HCT116 (cell line): ENCODE measurements at regions not wholly inside any gene's neighbourhood (a gene's known extent, or its start where the extent isn't known, plus 50 kb on each side); places are given as distances from the start of the nearest gene placed in this dataset.

Experiments
- ATAC-seq: fragments of 200-7000 bp; cut with Tn5 transposase; 2 replicates; pipeline ENCODE4 v1.9.1; 2020; ENCODE audit warnings: mild to moderate bottlenecking, moderate library complexity
- BruUV-seq: library from RNA; stranded (reverse); fragments of 400-500 nt; replicated peaks from 2 replicates; lab custom pipeline; 2021; lab: Mats Ljungman, UMichigan
- CTCF ChIA-PET: fragments of 300-600 bp; sonication (Branson Sonifier 250); formaldehyde crosslinking; loops from one replicate; lab custom pipeline; 2021; ENCODE audit warnings: antibody characterized with exemption; lab: Charles Lee
- POLR2A ChIA-PET: fragments of 300-600, 350-600 bp; sonication (Branson Sonifier 250); formaldehyde crosslinking; loops from one replicate; lab custom pipeline; 2021; ENCODE audit warnings: antibody characterized with exemption; lab: Charles Lee
- RAD21 ChIA-PET, 2 experiments: fragments of 300-600 bp; sonication (Branson Sonifier 250); formaldehyde crosslinking; loops; one replicate each; lab custom pipeline; 2023; ENCODE audit warnings: low total read pairs in 2 of 2; ENCODE audit not compliant: uncharacterized antibody in 2 of 2, unreplicated experiment in 2 of 2, low non-redundant PET in 1 of 2; lab: Charles Lee
- DNase-seq: peaks from one replicate; pipeline ENCODE4 v3.0.0-alpha.2; 2010; ENCODE audit warnings: low read depth, low spot score
- H2AFZ ChIP-seq: fragments of 200-600 bp; shearing (Covaris generic), sonication (generic); 2 replicates; pipeline ENCODE4 v1.6.1; 2017; ENCODE audit warnings: low read depth, mixed run types, mixed read lengths, antibody characterized with exemption, low read length; ENCODE audit not compliant: poor library complexity, severe bottlenecking
- H3K27ac ChIP-seq: 2 replicates; pipeline ENCODE4 v1.5.1; 2012; ENCODE audit warnings: low read depth, low read length
- H3K27me3 ChIP-seq: fragments of 200-600 bp; sonication (generic); 2 replicates; pipeline ENCODE4 v1.6.1; 2016; ENCODE audit warnings: mixed run types, low read length, mixed read lengths; ENCODE audit not compliant: insufficient read depth
- H3K36me3 ChIP-seq, 2 experiments: fragments of 200-500 bp in 1 of 2; fragments of 200-600 bp in 1 of 2; sonication (Bioruptor generic) in 1 of 2; sonication (generic) in 1 of 2; 2 replicates each; pipeline versions ENCODE4 v1.5.1 to v1.6.1; 2014 to 2016; ENCODE audit warnings: low read length in 2 of 2, inconsistent platforms in 1 of 2, mixed read lengths in 1 of 2, mixed run types in 1 of 2; ENCODE audit not compliant: insufficient read depth in 2 of 2, control insufficient read depth in 1 of 2
- H3K4me1 ChIP-seq, 2 experiments: fragments of 200-600 bp in 1 of 2; sonication (generic) in 1 of 2; 2 replicates each; pipeline versions ENCODE4 v1.5.1 to v1.6.1; 2012 to 2017; ENCODE audit warnings: low read length in 2 of 2, inconsistent platforms in 1 of 2, mild to moderate bottlenecking in 1 of 2, mixed read lengths in 1 of 2, mixed run types in 1 of 2, moderate library complexity in 1 of 2; ENCODE audit not compliant: insufficient read depth in 2 of 2, control insufficient read depth in 1 of 2
- H3K4me2 ChIP-seq: fragments of 200-600 bp; sonication (generic); 2 replicates; pipeline ENCODE4 v1.6.1; 2017; ENCODE audit warnings: mixed run types, low read length, mixed read lengths
- H3K4me3 ChIP-seq, 2 experiments: fragments of 200-600 bp in 1 of 2; sonication (generic) in 1 of 2; replicated peaks in 1 of 2; 2 replicates each; pipeline ENCODE4 v1.5.1; 2011 to 2016; ENCODE audit warnings: low read length in 2 of 2, control low read depth in 1 of 2, low read depth in 1 of 2, mild to moderate bottlenecking in 1 of 2, mixed read lengths in 1 of 2, mixed run types in 1 of 2
- H3K79me2 ChIP-seq: fragments of 200-600 bp; sonication (generic); 2 replicates; pipeline ENCODE4 v1.6.1; 2017; ENCODE audit warnings: mild to moderate bottlenecking, mixed run types, low read length, moderate library complexity, mixed read lengths; ENCODE audit not compliant: insufficient read depth
- H3K9ac ChIP-seq: fragments of 200-600 bp; sonication (generic); 2 replicates; pipeline ENCODE4 v1.6.1; 2016; ENCODE audit warnings: low read length, mixed read lengths
- H3K9me2 ChIP-seq: fragments of 200-600 bp; sonication (generic), shearing (Covaris generic); 2 replicates; pipeline ENCODE4 v1.6.1; 2017; ENCODE audit warnings: mixed run types, mild to moderate bottlenecking, moderate library complexity; ENCODE audit not compliant: insufficient read depth
- H3K9me3 ChIP-seq, 2 experiments: fragments of 200-500 bp in 1 of 2; fragments of 200-600 bp in 1 of 2; sonication (Bioruptor generic) in 1 of 2; sonication (generic) in 1 of 2; 2 replicates each; pipeline ENCODE4 v1.6.1; 2014 to 2017; ENCODE audit warnings: low read length in 2 of 2, mixed read lengths in 2 of 2, inconsistent platforms in 1 of 2, low read depth in 1 of 2, mild to moderate bottlenecking in 1 of 2, mixed run types in 1 of 2, moderate library complexity in 1 of 2; ENCODE audit not compliant: control insufficient read depth in 1 of 2, insufficient read depth in 1 of 2
- H4K20me1 ChIP-seq: fragments of 200-600 bp; sonication (generic), shearing (Covaris generic); 2 replicates; pipeline ENCODE4 v1.6.1; 2017; ENCODE audit warnings: mixed run types, mild to moderate bottlenecking, moderate library complexity; ENCODE audit not compliant: insufficient read depth
- CEBPB ChIP-seq: IDR thresholded peaks from 2 replicates; pipeline ENCODE4 v1.6.1; 2012; ENCODE audit warnings: low read depth
- EGR1 ChIP-seq: IDR thresholded peaks from 2 replicates; pipeline ENCODE4 v1.6.1; 2012; ENCODE audit warnings: low read depth
- ELF1 ChIP-seq: IDR thresholded peaks from 2 replicates; pipeline ENCODE4 v1.6.1; 2012; ENCODE audit warnings: low read depth, borderline replicate concordance
- EZH2phosphoT487 ChIP-seq: fragments of 200-600 bp; IDR thresholded peaks from 2 replicates; pipeline ENCODE4 v1.6.1; 2018; ENCODE audit warnings: antibody characterized with exemption, borderline replicate concordance
- POLR2A ChIP-seq: IDR thresholded peaks from 2 replicates; pipeline ENCODE4 v1.7.0; 2011; ENCODE audit warnings: borderline replicate concordance; ENCODE audit not compliant: insufficient read depth, insufficient read length; ENCODE audit errors: extremely low read depth
- POLR2AphosphoS5 ChIP-seq: IDR thresholded peaks from 2 replicates; pipeline ENCODE4 v1.6.1; 2011; ENCODE audit warnings: mild to moderate bottlenecking, low read depth, low read length, moderate library complexity
- SIN3A ChIP-seq: IDR thresholded peaks from 2 replicates; pipeline ENCODE4 v1.6.1; 2012; ENCODE audit warnings: low read depth
- ZNF274 ChIP-seq: fragments of 200-500 bp; sonication (Bioruptor generic); IDR thresholded peaks from 2 replicates; pipeline ENCODE4 v1.6.1; 2014; ENCODE audit warnings: mild to moderate bottlenecking, low read depth, low read length, inconsistent platforms
- intact Hi-C: fragments of 100-400 bp; cut with micrococcal nuclease; formaldehyde crosslinking; loops from 2 replicates; pipeline ENCODE4 v1.10.0; 2022
- TF ChIP-seq, protein P1 (sequence below): IDR thresholded peaks from 2 replicates; pipeline ENCODE4 v1.6.1; 2011; ENCODE audit warnings: mild to moderate bottlenecking, low read length, moderate library complexity; ENCODE audit not compliant: insufficient replicate concordance; ENCODE audit errors: extremely low read depth
- TF ChIP-seq, protein P2 (sequence below), 3 experiments: fragments of 200-600 bp in 1 of 3; sonication (generic) in 1 of 3; IDR thresholded peaks in 2 of 3; conservative IDR thresholded peaks in 1 of 3; 2 replicates each; pipeline ENCODE4 v1.5.1; 2012 to 2017; ENCODE audit warnings: low read depth in 2 of 3, low read length in 2 of 3, antibody characterized with exemption in 1 of 3, borderline replicate concordance in 1 of 3, control low read depth in 1 of 3, mild to moderate bottlenecking in 1 of 3, mixed read lengths in 1 of 3, mixed run types in 1 of 3, moderate library complexity in 1 of 3; ENCODE audit not compliant: insufficient read depth in 1 of 3
- TF ChIP-seq, protein P3 (sequence below): IDR thresholded peaks from 2 replicates; pipeline ENCODE4 v1.6.1; 2012

DNA sequence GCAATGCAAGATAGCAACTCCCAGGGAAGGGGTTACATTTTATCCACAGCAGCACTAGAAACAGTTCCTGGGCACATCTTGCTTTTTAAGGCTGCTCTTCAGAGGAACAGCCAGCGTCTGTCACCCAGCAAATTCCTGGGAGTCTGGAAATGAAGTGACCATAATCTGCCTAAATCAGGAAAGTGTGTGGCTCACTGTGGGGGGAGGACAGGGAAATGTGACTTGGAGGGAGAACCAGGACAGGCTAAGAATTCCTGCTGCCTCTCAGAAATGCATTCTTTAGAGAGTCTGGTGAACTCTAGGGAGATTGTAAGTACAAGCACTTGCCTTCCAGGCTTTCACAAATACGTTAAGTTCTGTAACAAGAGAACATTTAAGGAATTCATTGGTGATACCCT, 364.3 kb upstream of the SPHKAP start:
- ChIA-PET CTCF (no interaction called here), RAD21 (no interaction called here), POLR2A (no interaction called here)
- H3K4me2 ChIP-seq, result no peak overlapping the region
- peaks cover 0 to 3% of the 10 kb centered on the region in 2 experiments; a peak in 1 of 4 replicates for H3K9me3 ChIP-seq
- H3K36me3 ChIP-seq, result no peaks in the 10 kb centered on the region
- intact Hi-C loops, result no loop called here
- no peak overlapping the region for H3K27ac ChIP-seq
- H3K27me3 ChIP-seq, result no peaks in the 10 kb centered on the region
- DNase-seq, result no peak
- peaks cover 0 to 17% of the 10 kb centered on the region in 2 experiments; a peak in 1 of 4 replicates for H3K4me1 ChIP-seq
- BruUV-seq, result no TSS peak
- H3K79me2 ChIP-seq, result no peaks in the 10 kb centered on the region
- ATAC-seq, result no peak
- no peaks in the 10 kb centered on the region for H4K20me1 ChIP-seq
- no peaks in the 10 kb centered on the region for H3K9me2 ChIP-seq
- TF ChIP-seq, protein P1, sequence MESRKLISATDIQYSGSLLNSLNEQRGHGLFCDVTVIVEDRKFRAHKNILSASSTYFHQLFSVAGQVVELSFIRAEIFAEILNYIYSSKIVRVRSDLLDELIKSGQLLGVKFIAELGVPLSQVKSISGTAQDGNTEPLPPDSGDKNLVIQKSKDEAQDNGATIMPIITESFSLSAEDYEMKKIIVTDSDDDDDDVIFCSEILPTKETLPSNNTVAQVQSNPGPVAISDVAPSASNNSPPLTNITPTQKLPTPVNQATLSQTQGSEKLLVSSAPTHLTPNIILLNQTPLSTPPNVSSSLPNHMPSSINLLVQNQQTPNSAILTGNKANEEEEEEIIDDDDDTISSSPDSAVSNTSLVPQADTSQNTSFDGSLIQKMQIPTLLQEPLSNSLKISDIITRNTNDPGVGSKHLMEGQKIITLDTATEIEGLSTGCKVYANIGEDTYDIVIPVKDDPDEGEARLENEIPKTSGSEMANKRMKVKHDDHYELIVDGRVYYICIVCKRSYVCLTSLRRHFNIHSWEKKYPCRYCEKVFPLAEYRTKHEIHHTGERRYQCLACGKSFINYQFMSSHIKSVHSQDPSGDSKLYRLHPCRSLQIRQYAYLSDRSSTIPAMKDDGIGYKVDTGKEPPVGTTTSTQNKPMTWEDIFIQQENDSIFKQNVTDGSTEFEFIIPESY, result no peak
- no peak for TF ChIP-seq POLR2AphosphoS5
- H3K9ac ChIP-seq, result no peak overlapping the region
- H2AFZ ChIP-seq, result no peak overlapping the region
- no peak overlapping the region for H3K4me3 ChIP-seq

DNA sequence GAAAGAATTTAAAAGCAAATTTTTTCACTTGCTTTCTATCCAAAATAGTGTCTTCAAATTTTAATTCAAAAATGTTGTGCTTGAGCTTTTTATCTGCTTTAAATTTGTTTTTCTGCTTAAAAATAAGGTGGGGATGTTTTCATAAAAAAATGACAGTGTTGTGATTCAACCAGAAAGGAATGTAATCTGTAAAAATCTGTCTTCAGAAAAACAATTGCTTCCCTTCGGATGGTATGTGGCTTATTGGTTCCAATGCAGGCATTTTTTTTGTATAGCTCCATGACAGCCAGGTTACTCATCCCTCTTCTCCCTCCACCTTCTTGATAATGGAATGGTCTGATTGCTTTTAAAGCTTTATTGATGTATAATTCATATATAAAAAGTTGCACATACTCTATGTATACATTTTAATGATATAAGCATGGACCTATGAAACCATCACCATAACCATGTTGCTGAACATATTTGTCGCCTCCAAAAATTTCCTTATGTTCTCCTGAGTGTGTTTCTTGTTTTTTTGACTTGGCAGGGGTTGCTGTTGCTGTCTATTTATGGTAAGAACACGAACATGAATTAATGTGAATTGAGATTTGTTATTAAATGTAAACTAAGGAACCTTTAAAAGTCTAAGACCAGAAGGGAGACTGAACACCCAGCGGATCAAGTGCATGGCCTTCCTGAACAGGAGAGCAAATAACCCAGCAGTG, 363.7 kb upstream of the SPHKAP start:
- CTCF ChIA-PET, result no interaction called here
- ATAC-seq (no peak), DNase-seq (no peak)
- H3K9me3 ChIP-seq, result peaks cover 0 to 3% of the 10 kb centered on the region in 2 experiments; a peak in 1 of 4 replicates
- H2AFZ ChIP-seq, result no peak overlapping the region
- no peaks in the 10 kb centered on the region for H4K20me1 ChIP-seq
- H3K36me3 ChIP-seq, result no peaks in the 10 kb centered on the region
- RAD21 ChIA-PET, result no interaction called here
- no peaks in the 10 kb centered on the region for H3K79me2 ChIP-seq
- intact Hi-C loops, result no loop called here
- peaks cover 0 to 17% of the 10 kb centered on the region in 2 experiments; a peak in 1 of 4 replicates for H3K4me1 ChIP-seq
- H3K27me3 ChIP-seq, result no peaks in the 10 kb centered on the region
- POLR2A ChIA-PET, result no interaction called here
- no peak overlapping the region for H3K27ac ChIP-seq
- no TSS peak for BruUV-seq
- no peak overlapping the region for H3K4me3 ChIP-seq
- H3K4me2 ChIP-seq, result no peak overlapping the region
- no peak overlapping the region for H3K9ac ChIP-seq
- no peaks in the 10 kb centered on the region for H3K9me2 ChIP-seq
- TF ChIP-seq ELF1, result no peak
- TF ChIP-seq, protein P1, result no peak
- TF ChIP-seq ZNF274, result no peak
- TF ChIP-seq, protein P2, sequence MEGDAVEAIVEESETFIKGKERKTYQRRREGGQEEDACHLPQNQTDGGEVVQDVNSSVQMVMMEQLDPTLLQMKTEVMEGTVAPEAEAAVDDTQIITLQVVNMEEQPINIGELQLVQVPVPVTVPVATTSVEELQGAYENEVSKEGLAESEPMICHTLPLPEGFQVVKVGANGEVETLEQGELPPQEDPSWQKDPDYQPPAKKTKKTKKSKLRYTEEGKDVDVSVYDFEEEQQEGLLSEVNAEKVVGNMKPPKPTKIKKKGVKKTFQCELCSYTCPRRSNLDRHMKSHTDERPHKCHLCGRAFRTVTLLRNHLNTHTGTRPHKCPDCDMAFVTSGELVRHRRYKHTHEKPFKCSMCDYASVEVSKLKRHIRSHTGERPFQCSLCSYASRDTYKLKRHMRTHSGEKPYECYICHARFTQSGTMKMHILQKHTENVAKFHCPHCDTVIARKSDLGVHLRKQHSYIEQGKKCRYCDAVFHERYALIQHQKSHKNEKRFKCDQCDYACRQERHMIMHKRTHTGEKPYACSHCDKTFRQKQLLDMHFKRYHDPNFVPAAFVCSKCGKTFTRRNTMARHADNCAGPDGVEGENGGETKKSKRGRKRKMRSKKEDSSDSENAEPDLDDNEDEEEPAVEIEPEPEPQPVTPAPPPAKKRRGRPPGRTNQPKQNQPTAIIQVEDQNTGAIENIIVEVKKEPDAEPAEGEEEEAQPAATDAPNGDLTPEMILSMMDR (IDR thresholded peaks at IDR 0.05 in 2 of 3, conservative IDR thresholded peaks at IDR 0.05 in 1 of 3; ENCODE audit: borderline replicate concordance in 1 of 3, insufficient read depth in 1 of 3, low read depth in 2 of 3, low read length in 2 of 3), result no peak
- TF ChIP-seq, protein P3, sequence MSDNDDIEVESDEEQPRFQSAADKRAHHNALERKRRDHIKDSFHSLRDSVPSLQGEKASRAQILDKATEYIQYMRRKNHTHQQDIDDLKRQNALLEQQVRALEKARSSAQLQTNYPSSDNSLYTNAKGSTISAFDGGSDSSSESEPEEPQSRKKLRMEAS, result no peak
- no peak for TF ChIP-seq EGR1
- no peak for TF ChIP-seq SIN3A
- TF ChIP-seq CEBPB, result no peak
- TF ChIP-seq POLR2A, result no peak
- no peak for TF ChIP-seq EZH2phosphoT487
